OCI-LY1 (cell line): ENCODE measurements at regions not wholly inside any gene's neighbourhood (a gene's known extent, or its start where the extent isn't known, plus 50 kb on each side); places are given as distances from the start of the nearest gene placed in this dataset.

Source experiments
- H2AFZ ChIP-seq: fragments of 200-600 bp; sonication (generic), shearing (Covaris generic); 2 replicates; pipeline ENCODE4 v1.6.0; 2014; ENCODE audit warnings: antibody characterized with exemption, mild to moderate bottlenecking, low read length
- H3F3A ChIP-seq: fragments of 200-600 bp; sonication (generic), shearing (Covaris generic); 2 replicates; pipeline ENCODE4 v1.6.0; 2014; ENCODE audit warnings: mild to moderate bottlenecking, antibody characterized with exemption, low read length, moderate library complexity; ENCODE audit not compliant: insufficient read depth
- H3K27ac ChIP-seq: fragments of 200-600 bp; sonication (generic); 2 replicates; pipeline ENCODE4 v1.5.1; 2014; ENCODE audit warnings: low read length, mixed run types, mild to moderate bottlenecking, low read depth; ENCODE audit not compliant: poor library complexity, severe bottlenecking
- H3K27me3 ChIP-seq: fragments of 200-600 bp; sonication (generic); 2 replicates; pipeline ENCODE4 v1.6.0; 2014; ENCODE audit warnings: antibody characterized with exemption, mild to moderate bottlenecking, low read length, moderate library complexity; ENCODE audit not compliant: insufficient read depth
- H3K36me3 ChIP-seq: fragments of 200-600 bp; sonication (generic); 2 replicates; pipeline ENCODE4 v1.6.1; 2014; ENCODE audit warnings: mild to moderate bottlenecking, antibody characterized with exemption, low read length, moderate library complexity, mixed read lengths; ENCODE audit not compliant: insufficient read depth
- H3K4me1 ChIP-seq: fragments of 200-600 bp; sonication (generic); 2 replicates; pipeline ENCODE4 v1.5.1; 2014; ENCODE audit warnings: mild to moderate bottlenecking, low read length, moderate library complexity; ENCODE audit not compliant: insufficient read depth, severe bottlenecking
- H3K4me2 ChIP-seq: fragments of 200-600 bp; sonication (generic), shearing (Covaris generic); 2 replicates; pipeline ENCODE4 v1.6.1; 2014; ENCODE audit warnings: low read length
- H3K4me3 ChIP-seq: fragments of 200-600 bp; sonication (generic); 2 replicates; pipeline ENCODE4 v1.5.1; 2014; ENCODE audit warnings: low read length, low read depth, mild to moderate bottlenecking, mixed read lengths; ENCODE audit not compliant: poor library complexity, severe bottlenecking
- H3K79me2 ChIP-seq: fragments of 200-600 bp; shearing (Covaris generic); 2 replicates; pipeline ENCODE4 v1.6.1; 2016; ENCODE audit warnings: mixed run types, low read length, mixed read lengths; ENCODE audit not compliant: insufficient read depth
- H3K9ac ChIP-seq: fragments of 200-600 bp; sonication (generic), shearing (Covaris generic); 2 replicates; pipeline ENCODE4 v1.6.1; 2014; ENCODE audit warnings: mild to moderate bottlenecking, low read length, mixed read lengths
- H3K9me2 ChIP-seq: fragments of 200-600 bp; sonication (generic), shearing (Covaris generic); 2 replicates; pipeline ENCODE4 v1.6.1; 2014; ENCODE audit warnings: low read depth, mild to moderate bottlenecking, low read length, mixed read lengths
- H3K9me3 ChIP-seq: fragments of 200-600 bp; shearing (Covaris generic); 2 replicates; pipeline ENCODE4 v1.6.1; 2014; ENCODE audit warnings: low read length, mixed read lengths
- H4K20me1 ChIP-seq: fragments of 200-600 bp; sonication (generic), shearing (Covaris generic); 2 replicates; pipeline ENCODE4 v1.6.0; 2016; ENCODE audit warnings: mild to moderate bottlenecking, low read length; ENCODE audit not compliant: insufficient read depth
- EZH2 ChIP-seq: fragments of 200-600 bp; sonication (generic), shearing (Covaris generic); IDR thresholded peaks from 2 replicates; pipeline ENCODE4 v1.8.0; 2017; ENCODE audit warnings: borderline replicate concordance, mixed run types, mild to moderate bottlenecking, antibody characterized with exemption, low read length, moderate library complexity, mixed read lengths
- TF ChIP-seq, protein P1 (sequence below): fragments of 200-600 bp; sonication (generic), shearing (Covaris generic); IDR thresholded peaks from 2 replicates; pipeline ENCODE4 v1.5.1; 2017; ENCODE audit warnings: mild to moderate bottlenecking, antibody characterized with exemption, low read length, moderate library complexity, mixed read lengths

DNA sequence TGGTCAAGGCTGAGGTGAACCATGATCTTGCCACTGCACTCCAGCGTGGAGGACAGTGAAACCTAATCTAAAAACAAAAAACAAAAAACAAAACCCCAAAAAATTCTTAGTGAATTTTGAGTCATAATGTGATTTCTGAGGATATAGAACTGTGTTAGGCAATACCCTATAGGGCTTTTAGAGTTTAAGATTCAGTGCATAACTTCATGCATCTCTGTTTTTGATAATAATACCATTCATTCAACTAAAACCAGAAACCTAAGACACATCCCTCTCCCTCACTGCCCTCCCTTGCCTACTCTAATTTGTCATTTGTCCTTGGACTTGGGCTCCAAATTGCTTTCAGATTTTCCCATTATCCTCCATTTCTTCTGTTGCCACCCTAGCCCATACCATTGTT lies 405.7 kb upstream of the EDIL3 start:
- Histone ChIP-seq H3K9ac (no peak overlapping the region), H3K4me1 (no peaks in the 10 kb centered on the region), H3K27ac (no peak overlapping the region), H4K20me1 (no peaks in the 10 kb centered on the region), H2AFZ (no peak overlapping the region), H3K4me2 (no peak overlapping the region), H3K9me3 (no peaks in the 10 kb centered on the region), H3K27me3 (no peaks in the 10 kb centered on the region), H3F3A (no peaks in the 10 kb centered on the region), H3K4me3 (no peak overlapping the region), H3K36me3 (no peaks in the 10 kb centered on the region), H3K79me2 (no peaks in the 10 kb centered on the region), H3K9me2 (no peaks in the 10 kb centered on the region)
- TF ChIP-seq EZH2: no peak
- TF ChIP-seq, protein P1, sequence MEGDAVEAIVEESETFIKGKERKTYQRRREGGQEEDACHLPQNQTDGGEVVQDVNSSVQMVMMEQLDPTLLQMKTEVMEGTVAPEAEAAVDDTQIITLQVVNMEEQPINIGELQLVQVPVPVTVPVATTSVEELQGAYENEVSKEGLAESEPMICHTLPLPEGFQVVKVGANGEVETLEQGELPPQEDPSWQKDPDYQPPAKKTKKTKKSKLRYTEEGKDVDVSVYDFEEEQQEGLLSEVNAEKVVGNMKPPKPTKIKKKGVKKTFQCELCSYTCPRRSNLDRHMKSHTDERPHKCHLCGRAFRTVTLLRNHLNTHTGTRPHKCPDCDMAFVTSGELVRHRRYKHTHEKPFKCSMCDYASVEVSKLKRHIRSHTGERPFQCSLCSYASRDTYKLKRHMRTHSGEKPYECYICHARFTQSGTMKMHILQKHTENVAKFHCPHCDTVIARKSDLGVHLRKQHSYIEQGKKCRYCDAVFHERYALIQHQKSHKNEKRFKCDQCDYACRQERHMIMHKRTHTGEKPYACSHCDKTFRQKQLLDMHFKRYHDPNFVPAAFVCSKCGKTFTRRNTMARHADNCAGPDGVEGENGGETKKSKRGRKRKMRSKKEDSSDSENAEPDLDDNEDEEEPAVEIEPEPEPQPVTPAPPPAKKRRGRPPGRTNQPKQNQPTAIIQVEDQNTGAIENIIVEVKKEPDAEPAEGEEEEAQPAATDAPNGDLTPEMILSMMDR: no peak

GRCh38 chr5:84783003-84783402 lies 398.3 kb upstream of the EDIL3 start:
- no peaks in the 10 kb centered on the region for H3K79me2 ChIP-seq
- H4K20me1 ChIP-seq: no peaks in the 10 kb centered on the region
- H3K27me3 ChIP-seq: no peaks in the 10 kb centered on the region
- H3K4me1 ChIP-seq: no peaks in the 10 kb centered on the region
- no peak overlapping the region for H3K4me2 ChIP-seq
- TF ChIP-seq, protein P1: no peak
- TF ChIP-seq EZH2: no peak
- H3K9me2 ChIP-seq: no peaks in the 10 kb centered on the region
- H2AFZ ChIP-seq: no peak overlapping the region
- H3K4me3 ChIP-seq: no peak overlapping the region
- no peaks in the 10 kb centered on the region for H3K36me3 ChIP-seq
- H3K27ac ChIP-seq: no peak overlapping the region
- no peaks in the 10 kb centered on the region for H3K9me3 ChIP-seq
- no peak overlapping the region for H3K9ac ChIP-seq
- no peaks in the 10 kb centered on the region for H3F3A ChIP-seq

DNA sequence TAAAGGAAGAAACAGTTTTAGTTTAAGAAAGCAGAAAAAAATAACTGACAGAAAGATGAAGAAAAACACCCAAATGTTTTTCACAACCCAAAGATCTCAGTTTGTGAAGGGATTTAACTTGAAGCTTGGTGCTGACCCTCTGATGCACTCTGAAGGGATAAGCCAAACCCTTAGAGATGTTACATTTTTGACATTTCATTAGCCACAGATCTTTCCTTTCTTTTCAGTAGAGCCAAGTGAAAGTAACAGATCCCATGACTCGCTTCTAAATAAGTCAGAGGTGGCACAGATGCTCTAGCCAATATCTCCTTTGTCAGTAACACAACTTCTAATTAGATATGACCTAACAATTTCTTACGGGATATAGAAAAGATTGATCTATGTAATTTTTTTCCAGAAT lies 394.5 kb upstream of the EDIL3 start:
- TF ChIP-seq EZH2: no peak
- TF ChIP-seq, protein P1: no peak
- no peaks in the 10 kb centered on the region for H3K9me3 ChIP-seq
- no peaks in the 10 kb centered on the region for H3K27me3 ChIP-seq
- H3K79me2 ChIP-seq: no peaks in the 10 kb centered on the region
- no peaks in the 10 kb centered on the region for H3K36me3 ChIP-seq
- H3K4me1 ChIP-seq: no peaks in the 10 kb centered on the region
- no peaks in the 10 kb centered on the region for H3F3A ChIP-seq
- H3K4me3 ChIP-seq: no peak overlapping the region
- H4K20me1 ChIP-seq: no peaks in the 10 kb centered on the region
- H3K9ac ChIP-seq: no peak overlapping the region
- H2AFZ ChIP-seq: no peak overlapping the region
- H3K9me2 ChIP-seq: no peaks in the 10 kb centered on the region
- no peak overlapping the region for H3K27ac ChIP-seq
- H3K4me2 ChIP-seq: no peak overlapping the region
